ENCODE measurements at regions not wholly inside any gene's neighbourhood (a gene's known extent, or its start where the extent isn't known, plus 50 kb on each side); places are given as distances from the start of the nearest gene placed in this dataset.

GRCh38 chr13:99859178-99860177 is 112.1 kb downstream of the ZIC5 start:
- no peak for DNase-seq

- no peak for DNase-seq
These were observed 113.8 kb downstream of the ZIC5 start for GRCh38 chr13:99857738-99858137.

GRCh38 chr13:99855526-99856420 is 115.8 kb downstream of the ZIC5 start:
- DNase-seq = no peak

GRCh38 chr13:99854366-99854765 is 117.2 kb downstream of the ZIC5 start:
- no peak for DNase-seq

GRCh38 chr13:99847318-99847750 is 124.2 kb downstream of the ZIC5 start:
- DNase-seq = no peak

- DNase-seq = no peak
These were observed 126.2 kb downstream of the ZIC5 start for GRCh38 chr13:99845161-99845874.

GRCh38 chr13:99844421-99844820 is 127.1 kb downstream of the ZIC5 start:
- DNase-seq = no peak

- DNase-seq = no peak
These were observed 127.7 kb downstream of the ZIC5 start for GRCh38 chr13:99843872-99844271.

GRCh38 chr13:99842405-99842804 is 129.2 kb downstream of the ZIC5 start:
- DNase-seq = no peak

- DNase-seq = no peak
These were observed 135.3 kb downstream of the ZIC5 start for GRCh38 chr13:99836291-99836690.

GRCh38 chr13:99835442-99835841 is 136.1 kb downstream of the ZIC5 start:
- DNase-seq = no peak

GRCh38 chr13:99834246-99834645 is 137.3 kb downstream of the ZIC5 start:
- no peak for DNase-seq

- DNase-seq = no peak
These were observed 139.2 kb downstream of the ZIC5 start for GRCh38 chr13:99832347-99832746.

- no peak for DNase-seq
These were observed 140.6 kb downstream of the ZIC5 start for GRCh38 chr13:99830931-99831330.

GRCh38 chr13:99829593-99830239 is 141.9 kb downstream of the ZIC5 start:
- no peak for DNase-seq

GRCh38 chr13:99829161-99829560 is 142.4 kb downstream of the ZIC5 start:
- no peak for DNase-seq

GRCh38 chr13:99828735-99829134 is 142.8 kb downstream of the ZIC5 start:
- no peak for DNase-seq

- DNase-seq = no peak
These were observed 143.4 kb downstream of the ZIC5 start for GRCh38 chr13:99828123-99828522.

- no peak for DNase-seq
These were observed 144.4 kb downstream of the ZIC5 start for GRCh38 chr13:99827011-99827772.

GRCh38 chr13:99823961-99824360 is 147.6 kb downstream of the ZIC5 start:
- no peak for DNase-seq

- no peak for DNase-seq
These were observed 148.7 kb downstream of the ZIC5 start for GRCh38 chr13:99822820-99823219.

- no peak for DNase-seq
These were observed 149.8 kb downstream of the ZIC5 start for GRCh38 chr13:99821741-99822140.

Measured in SHP77 treated with DMSO at 0.1 percent for 48 hours (cell line).